ENCODE measurements at regions not wholly inside any gene's neighbourhood (a gene's known extent, or its start where the extent isn't known, plus 50 kb on each side); places are given as distances from the start of the nearest gene placed in this dataset.

DNA sequence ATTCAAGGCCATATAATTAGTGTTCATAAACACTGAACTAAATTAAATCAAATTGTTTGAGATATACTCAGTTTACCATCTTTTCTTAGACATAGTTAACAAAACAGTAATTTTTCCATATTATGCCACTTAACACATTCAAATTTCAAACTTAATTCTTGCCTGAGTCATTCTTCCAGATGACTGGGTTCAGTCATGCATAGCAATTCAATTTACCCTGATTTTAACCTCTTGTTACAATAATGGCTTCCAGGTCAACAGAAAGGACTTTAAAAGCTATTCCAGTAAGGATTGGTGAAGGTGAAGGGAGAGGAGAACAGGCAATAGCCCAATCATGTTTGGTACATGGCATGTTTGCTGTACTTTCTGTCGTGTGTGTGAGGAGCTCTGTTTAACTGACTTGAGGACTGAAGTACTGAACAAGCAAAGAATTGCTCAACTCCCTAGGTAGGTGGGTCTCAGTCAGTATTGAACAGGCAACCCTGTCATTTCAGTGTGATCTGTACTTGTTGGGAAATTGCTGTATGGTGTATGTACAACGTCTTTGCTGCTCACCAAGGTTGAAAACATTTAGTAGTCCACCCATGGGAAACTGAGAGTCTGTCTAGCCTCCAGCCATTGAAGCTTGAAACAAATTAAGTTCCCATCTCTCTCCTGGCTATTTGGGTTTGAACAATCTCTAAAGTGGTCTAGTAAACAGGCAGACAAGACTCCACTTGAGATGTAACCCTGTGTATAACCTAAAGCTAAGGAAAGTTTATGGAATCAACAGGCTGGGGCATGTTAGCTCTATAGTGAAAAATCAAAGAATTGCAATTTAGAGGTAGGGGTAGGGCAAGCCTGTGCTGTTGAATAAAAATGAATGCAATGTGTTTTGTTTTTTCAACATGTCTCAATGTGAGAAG, 327.2 kb downstream of the BTG1 start:
- peak in 1 of 4 donors; percentile 15 for DNase-seq (ENCODE audit: low read depth in 4 of 4, low spot score in 2 of 4)

DNA sequence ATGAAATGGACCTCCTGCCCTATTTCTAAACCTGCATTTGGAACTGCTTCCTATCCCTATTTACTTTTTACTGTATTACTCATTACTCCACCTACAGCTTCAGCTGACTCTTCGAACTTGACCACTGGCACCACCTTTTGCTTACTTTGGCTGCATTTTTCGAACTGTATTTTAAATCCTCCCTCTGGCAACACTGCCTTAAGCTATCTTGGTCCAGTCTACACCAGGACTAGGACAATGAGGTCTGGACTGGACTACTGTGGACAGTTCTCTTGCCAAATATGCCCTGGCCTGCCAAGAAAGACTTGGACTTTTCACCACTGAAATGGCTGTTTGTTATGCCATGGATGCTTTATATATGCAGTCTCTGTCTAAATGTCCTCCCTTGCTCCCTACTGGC, 328.1 kb downstream of the BTG1 start:
- no peak for DNase-seq (ENCODE audit: low read depth in 4 of 4, low spot score in 2 of 4)

DNA sequence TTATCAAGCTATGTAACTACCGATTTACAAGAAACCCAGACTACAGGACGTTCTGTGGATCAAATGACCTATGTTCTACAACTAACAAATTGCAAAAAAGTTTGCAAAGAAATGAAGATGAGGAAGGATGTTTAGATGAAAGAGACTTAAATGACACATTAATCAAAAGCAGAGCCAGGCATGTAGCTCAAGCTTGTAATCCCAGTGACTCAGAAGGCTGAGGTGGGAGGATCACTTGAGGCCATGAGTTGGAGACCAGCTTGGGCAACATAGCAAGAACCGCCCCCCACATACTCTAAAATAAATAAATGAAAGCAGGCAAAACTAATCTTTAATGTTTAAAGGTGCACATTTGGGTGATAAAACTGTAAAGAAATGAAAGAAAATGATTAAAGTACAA, 331.9 kb downstream of the BTG1 start:
- DNase-seq (ENCODE audit: low read depth in 4 of 4, low spot score in 2 of 4), result no peak

DNA sequence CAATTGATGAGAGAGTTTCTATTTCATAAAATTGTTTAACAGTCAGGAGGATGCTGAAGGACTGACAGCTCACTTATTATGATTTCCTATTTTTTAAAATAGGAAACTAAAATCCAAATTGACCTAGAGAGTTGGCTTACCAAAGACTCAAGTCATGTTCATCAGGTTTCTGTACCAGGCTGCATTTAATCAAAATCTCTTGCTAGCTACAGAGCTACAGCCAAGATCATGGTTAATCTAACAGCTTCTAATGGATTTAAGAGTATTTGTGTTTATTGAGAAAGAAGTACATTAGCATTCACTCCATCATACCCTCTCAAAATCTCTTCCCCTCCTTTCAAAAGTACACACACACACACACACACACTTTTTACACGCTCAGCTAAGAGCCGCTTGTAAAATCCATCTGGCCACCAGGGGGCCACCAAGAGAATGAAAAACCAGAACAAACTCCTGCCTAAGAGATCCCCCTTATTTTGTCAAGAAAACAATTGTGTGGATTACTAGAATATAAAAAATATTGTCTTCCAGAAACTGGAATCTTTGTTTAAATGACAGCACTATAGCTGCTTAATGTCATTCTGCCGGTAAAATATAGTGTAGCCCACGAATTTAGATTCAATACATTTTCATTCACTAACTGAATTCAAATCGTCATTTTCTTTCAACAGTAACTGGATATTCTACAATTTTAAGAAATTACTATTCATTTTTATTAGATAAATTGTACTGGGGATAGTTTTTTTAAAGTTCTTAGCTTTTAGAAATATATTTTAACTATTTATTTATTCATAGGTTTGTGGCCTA, 334.0 kb downstream of the BTG1 start:
- DNase-seq (ENCODE audit: low read depth in 4 of 4, low spot score in 2 of 4), result peak; percentile 19 to 55 (median 43)

DNA sequence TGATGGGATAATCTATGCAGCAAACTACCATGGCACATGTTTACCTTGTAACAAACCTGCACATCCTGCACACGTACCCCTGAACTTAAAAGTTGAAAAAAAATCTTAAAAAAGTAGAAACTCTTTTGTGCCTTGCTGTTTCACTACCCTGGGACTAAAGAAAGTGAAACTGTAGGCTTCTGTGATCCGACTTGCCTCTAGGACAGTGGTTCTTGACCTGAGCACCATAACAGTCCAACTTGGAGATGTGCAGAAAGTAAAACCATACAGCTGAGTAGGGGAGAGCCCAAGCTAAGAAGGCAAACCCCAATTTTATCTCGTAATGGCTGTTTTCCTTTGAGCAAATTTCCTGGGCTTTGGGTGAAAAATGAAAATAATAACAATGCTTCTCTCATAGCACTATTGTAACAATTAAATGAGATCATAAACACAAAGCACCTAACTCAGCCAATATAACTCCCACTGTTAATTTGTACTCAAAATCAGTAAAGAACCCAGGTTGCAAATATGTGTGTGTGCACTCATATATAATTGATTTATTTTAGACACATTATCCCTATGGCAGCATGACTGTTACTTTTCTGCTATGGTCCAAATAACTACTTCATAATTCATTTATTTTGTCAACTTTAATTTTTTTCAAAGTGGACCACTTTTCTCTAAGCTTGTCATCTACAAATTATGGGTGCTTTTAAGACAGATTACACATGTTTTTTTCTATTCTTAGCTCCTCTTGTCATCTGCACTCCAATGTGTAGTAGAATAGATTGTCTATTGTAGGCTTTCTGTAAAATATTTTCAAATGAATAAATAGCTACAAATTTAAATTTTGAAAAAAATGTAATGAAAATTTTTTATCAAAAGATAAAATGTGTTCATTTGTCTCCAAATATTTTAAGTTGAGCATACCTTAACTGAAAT, 334.9 kb downstream of the BTG1 start:
- no peak for DNase-seq (ENCODE audit: low read depth in 4 of 4, low spot score in 2 of 4)

DNA sequence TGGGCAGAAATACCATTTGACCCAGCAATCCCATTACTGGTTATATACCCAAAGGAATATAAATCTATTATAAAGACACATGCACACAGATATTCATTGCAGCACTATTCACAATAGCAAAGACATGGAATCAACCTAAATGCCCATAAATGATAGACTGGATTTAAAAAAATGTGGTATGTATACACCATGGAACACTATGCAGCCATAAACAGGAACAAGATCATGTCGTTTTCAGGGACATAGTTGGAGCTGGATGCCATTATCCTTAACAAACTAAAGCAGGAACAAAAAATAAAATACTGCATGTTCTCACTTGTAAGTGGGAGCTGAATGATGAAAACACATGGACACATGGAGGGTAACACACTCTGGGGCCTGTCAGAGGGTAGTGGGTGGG, 335.6 kb downstream of the BTG1 start:
- DNase-seq (ENCODE audit: low read depth in 4 of 4, low spot score in 2 of 4), result no peak

DNA sequence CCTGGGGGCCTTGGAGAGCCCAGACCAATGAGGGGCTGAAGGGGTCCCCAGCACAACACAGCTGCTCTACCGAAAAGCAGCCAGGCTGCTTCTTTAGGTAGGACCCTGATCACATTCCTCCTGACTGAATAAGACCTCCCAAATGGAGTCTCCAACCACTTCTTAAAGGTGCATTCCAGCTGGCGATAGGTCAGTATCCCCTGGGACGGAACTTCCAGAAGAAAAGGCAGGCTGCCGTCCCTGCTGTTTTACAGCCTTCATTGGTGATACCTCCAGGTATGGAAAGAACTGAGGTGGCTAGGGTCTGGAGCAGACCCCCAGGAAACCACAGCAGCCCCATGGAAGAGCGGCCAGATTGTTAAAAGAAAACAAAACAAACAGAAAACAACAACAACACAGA, 340.6 kb downstream of the BTG1 start:
- DNase-seq (ENCODE audit: low read depth in 4 of 4, low spot score in 2 of 4), result no peak

DNA sequence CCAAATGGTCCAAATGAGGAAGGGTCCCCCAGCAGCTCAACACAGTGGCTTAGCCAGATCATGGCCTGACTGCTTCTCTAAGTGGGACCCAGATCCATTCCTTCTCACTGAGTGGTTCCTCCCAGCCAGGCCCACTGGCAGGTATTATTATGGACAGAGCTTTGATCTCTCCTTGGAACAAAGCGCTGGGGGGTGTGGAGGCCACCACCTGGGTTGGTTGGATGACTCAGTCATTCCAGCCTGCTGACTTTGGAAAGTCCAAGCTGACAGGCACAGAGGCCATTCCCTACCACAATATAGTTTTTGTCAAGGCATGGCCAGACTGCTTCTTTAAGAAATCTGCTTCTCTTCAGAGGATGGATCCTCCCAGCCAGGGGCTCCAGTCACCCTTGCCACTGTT, 341.1 kb downstream of the BTG1 start:
- no peak for DNase-seq (ENCODE audit: low read depth in 4 of 4, low spot score in 2 of 4)

DNA sequence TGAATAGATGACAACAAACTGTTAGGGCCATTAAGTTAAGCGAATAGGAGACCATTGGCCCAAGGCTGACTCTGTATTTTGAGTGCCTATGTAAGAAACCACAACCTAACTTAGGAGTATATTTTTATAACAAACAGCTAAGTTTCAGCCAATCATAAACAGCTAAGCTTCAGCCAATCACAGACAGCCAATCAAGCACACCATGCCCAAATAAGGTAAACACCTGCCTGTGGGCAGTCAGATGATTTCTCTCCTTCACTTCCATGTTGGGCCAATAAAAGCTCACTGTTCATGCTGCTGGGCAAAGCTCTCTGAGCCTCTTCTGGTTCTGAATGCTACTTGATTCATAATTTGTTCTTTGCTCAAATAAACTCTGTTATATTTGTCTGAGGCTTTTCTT, 344.6 kb downstream of the BTG1 start:
- no peak for DNase-seq (ENCODE audit: low read depth in 4 of 4, low spot score in 2 of 4)

DNA sequence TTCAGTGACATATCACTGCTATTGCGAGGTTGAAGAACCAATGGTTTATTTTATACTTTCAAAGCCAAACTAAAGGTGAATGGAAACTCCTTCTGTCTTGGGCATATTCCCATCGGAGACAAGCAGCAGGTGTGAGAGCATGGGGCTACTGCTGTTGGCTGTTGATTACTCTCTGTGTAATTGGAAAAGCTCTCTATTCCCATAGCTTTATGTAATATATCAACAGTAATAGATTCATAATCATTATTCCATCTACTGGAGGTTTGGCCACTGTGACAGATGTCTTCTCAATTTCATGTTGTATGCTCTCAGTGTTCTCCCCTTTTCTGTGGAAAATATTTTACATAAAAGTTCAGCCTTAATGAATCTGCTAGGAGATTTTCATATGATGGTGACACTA, 352.0 kb downstream of the BTG1 start:
- DNase-seq (ENCODE audit: low read depth in 4 of 4, low spot score in 2 of 4), result no peak

DNA sequence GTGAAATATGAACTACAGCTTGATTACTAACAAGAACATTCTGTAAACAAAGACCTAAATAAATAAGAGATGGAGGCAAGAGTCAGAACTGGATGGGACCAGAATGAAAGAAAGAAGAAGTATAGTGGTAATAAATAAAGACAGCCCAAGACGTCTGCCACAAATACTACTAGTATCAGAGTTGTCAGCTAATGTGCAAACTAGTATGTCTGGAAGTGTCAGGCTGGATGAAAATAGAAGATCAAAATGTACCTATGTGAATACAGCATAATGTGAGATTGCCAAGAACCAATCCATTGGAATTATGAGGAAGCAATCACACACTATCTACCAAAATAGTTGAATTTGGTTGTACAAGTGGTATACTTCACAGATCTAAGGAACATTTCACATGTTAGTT, 353.0 kb downstream of the BTG1 start:
- DNase-seq (ENCODE audit: low read depth in 4 of 4, low spot score in 2 of 4), result no peak

DNA sequence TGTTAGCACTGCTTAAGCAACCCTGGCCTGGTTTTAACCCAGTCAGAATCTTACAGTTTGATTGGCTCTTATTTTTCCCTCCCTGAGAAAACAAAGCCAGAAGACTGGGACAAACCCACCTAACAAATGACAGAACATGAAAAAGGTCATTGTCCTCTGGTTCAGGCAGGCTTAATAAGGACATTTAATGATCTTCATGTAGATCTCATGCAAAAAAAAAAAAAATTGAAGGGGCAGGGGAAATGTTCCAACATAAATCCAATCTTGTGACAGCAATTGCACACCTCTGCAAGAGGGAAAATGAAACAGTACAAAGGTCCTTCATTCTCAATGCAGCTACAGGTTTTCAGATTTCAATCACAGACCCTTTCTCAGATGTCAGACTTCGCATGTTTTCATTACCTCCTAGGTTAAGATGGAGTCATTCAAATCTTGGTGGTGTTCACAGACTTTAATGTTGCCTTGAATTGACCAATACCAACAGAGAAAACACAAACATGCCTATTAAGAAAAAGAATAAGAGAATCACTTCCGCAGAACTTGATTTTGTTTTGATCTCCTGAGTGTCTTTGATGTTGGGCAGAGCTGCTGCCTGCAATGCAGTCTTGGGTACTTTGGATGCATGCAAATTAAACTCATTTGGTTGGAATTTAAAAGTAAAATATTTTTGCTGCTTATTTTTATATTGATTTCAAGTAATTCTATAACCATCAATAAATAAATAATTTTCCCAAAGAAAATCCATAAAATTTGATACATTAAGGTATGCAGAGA, 359.0 kb downstream of the BTG1 start:
- no peak for DNase-seq (ENCODE audit: low read depth in 4 of 4, low spot score in 2 of 4)

DNA sequence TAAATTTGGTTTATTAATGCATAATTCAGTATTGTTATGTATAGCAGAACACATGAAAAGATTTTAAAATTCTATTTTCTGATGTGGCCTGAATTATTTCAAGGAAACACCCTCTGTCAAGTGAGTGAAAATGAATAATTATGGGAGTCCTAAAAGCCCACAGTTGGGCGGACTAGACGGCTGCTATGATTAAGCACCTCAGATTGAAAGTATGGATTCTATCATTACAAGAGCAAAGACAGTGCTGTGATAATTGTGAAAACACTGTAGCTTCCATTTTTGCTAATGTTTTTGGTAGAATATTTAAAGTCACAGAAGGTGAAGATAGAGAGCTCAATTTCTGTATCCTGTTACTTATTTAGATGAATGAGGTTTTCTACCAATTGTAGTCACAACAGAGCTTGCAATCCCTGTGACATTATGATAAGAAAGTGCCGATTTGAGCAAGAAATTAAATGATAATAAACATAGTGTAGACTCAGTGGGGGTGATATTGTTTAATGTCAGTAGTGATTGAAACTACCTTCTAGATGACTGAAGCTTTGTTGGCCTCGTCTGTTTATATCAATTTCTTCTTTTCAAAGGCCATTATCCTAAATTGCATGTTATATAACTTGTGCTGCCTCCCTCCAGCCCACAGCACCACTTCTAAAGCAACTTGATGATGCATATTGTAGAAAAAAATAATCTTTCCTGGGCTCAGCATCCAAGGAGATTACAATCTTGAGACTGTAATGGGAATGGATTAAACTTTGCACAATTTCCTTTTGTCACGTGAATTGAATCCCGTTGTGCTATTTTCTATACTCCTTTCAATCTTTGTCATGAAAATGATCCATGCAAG, 359.8 kb downstream of the BTG1 start:
- DNase-seq (ENCODE audit: low read depth in 4 of 4, low spot score in 2 of 4), result no peak

DNA sequence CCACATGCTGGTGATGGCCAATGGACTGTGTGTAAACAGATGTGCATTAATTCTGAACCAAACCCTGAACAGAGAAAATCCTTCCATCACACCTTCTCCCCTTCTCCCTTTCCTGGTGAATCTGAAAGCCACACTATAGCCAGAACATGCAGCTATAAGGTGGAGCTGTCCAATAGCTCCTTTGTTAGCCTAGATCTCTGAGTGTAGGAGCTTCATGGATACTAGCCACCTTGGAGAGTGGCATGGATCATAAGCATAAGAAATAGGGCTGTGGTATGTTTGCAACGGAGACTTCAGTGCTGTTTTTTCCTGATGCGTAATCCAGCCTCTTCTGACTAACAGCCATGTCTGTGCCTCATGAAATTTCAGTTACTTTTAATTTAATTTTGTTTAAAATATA, 364.5 kb downstream of the BTG1 start:
- DNase-seq (ENCODE audit: low read depth in 4 of 4, low spot score in 2 of 4), result no peak

DNA sequence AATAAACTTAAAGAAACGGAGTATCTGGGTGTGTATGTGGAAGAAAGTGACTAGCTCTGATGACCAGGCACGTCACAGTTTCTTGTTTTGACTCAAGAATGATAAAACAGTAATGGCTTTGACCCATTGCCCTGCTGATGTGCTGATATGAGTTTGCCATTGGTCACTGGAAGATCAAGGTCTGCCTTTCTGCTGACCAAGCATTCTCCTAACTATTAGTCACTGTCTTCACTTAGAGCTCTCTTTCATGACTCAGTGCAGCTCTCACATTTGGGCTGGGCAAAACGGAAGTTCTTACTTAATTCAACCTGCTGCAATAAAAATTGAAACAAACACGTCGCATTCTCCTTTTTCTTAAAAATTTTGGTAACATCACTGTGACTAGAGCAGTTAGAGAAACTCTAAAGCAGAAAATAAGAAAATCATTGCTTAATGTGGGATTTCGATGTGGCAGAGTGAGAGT, 366.7 kb downstream of the BTG1 start:
- no peak for DNase-seq (ENCODE audit: low read depth in 4 of 4, low spot score in 2 of 4)

DNA sequence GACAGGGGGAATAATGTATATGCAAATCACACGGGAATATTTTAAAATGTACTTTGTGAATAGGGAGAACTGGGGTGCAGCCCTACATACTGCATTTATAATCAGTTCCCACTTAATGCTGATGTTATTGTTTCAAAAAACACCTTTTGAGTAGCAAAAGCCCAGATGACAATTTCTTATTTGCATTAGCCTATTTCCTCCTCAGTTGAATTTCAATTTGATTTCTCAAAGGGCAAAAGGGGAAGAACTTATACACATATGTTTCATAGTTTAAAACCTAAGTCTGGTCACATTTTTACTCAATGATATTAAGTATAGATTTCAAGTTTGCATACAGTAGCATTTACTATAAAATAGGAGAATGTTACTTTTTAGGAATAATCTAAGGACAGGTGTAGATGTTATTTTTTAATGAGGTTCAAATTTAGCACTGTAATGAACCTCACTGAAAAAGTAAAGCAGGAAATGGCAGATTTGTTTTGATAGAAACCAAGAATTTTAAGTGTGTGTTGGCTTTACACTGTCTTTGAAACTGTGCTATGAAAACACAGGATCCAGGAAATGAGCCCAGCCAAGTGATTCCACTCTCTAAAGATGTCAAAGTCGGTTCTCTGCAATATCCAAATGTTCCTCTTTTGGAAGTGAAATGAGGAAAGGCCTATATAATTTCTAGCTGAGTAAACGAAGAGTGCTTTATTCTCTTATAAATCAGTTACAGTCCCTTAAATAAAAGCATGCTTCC, 367.4 kb downstream of the BTG1 start:
- DNase-seq (ENCODE audit: low read depth in 4 of 4, low spot score in 2 of 4), result no peak

DNA sequence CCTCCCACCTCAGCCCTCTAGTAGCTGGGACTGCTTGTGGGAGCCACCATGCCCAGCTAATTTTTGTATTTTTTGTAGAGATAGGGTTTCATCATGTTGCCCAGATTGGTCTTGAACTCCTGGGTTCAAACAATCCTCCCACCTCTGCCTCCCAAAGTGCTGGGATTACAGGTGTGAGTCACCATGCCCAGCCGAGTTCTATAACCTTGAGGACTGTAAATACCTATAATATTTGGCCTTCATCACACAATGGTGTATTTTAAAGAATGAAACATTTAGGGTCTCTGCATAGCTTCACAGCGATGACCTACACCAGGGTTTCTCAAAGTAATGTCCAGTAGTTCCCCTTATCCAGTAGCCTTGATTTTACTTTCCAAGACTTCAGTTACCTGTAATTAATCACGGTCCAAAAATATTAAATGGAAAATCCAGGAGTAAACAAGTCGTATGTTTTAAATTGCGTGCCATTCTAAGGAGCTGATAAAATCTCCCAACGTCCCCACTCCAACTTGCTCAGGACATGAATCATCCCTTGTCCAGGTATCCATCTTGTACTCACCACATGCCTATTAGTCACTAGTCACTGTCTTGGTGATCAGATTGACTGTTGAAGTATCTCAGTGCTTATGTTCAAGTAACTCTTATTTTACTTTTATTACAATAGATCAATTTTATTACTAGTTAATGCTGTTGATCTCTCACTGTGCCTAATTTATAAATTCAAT, 368.2 kb downstream of the BTG1 start:
- DNase-seq (ENCODE audit: low read depth in 4 of 4, low spot score in 2 of 4), result no peak

DNA sequence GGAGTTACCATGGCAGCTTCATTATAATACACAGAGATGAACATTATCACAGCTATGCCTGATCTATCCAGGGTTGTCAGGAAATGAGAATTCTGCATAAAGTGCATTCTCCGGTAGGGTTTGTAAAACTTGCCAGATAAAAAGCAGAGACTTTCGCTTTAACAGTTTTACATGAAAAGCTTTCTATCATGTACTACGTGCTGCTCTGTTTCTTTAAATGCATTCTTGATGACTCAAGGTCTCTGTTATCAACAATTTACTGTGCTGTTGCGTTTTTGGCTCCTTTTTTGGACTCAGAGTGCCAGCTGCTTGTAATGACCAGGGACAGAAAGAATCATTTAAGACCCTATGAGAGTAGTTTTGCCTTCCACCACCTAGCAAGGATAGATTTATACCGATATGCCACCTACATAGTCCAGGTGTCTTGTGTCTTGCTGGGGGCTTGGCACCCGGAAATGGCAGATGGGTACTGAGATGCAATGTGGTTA, 371.2 kb downstream of the BTG1 start:
- DNase-seq (ENCODE audit: low read depth in 4 of 4, low spot score in 2 of 4), result no peak
